ENCODE measurements at regions not wholly inside any gene's neighbourhood (a gene's known extent, or its start where the extent isn't known, plus 50 kb on each side); places are given as distances from the start of the nearest gene placed in this dataset.

DNA sequence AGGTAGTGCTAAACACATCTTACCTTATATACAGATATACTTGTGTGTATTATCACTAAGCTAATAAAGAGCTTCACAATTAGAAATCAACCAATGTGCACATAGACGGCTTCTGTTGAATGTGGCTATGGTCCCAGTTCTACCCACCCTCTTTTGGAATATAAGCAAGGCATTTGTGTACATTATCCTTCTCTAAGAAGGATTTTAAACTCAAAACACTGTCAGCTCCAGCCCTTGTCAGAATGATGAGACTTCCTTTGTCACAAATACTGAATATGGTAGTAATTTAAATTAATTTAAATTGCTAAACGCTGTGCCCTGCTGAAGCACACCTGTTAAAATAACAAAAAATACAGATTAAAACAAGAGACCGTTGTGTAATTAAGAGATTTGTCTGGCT, 107.9 kb upstream of the GRAMD2B start:
- H3K4me3 Mint-ChIP-seq: no peak overlapping the region
- peaks cover 4% of the 10 kb centered on the region for H3K4me1 Mint-ChIP-seq
- H3K27me3 Mint-ChIP-seq (ENCODE audit: low read depth): peaks cover 8% of the 10 kb centered on the region
- no peak overlapping the region for H3K27ac Mint-ChIP-seq
- TF ChIP-seq, protein P1, sequence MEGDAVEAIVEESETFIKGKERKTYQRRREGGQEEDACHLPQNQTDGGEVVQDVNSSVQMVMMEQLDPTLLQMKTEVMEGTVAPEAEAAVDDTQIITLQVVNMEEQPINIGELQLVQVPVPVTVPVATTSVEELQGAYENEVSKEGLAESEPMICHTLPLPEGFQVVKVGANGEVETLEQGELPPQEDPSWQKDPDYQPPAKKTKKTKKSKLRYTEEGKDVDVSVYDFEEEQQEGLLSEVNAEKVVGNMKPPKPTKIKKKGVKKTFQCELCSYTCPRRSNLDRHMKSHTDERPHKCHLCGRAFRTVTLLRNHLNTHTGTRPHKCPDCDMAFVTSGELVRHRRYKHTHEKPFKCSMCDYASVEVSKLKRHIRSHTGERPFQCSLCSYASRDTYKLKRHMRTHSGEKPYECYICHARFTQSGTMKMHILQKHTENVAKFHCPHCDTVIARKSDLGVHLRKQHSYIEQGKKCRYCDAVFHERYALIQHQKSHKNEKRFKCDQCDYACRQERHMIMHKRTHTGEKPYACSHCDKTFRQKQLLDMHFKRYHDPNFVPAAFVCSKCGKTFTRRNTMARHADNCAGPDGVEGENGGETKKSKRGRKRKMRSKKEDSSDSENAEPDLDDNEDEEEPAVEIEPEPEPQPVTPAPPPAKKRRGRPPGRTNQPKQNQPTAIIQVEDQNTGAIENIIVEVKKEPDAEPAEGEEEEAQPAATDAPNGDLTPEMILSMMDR (IDR thresholded peaks at IDR 0.05; ENCODE audit: unreplicated experiment): no peak
- no peak for DNase-seq (ENCODE audit: low spot score in 2 of 2, unreplicated experiment in 2 of 2)
- H3K36me3 Mint-ChIP-seq: no peaks in the 10 kb centered on the region
- no peaks in the 10 kb centered on the region for H3K9me3 Mint-ChIP-seq

DNA sequence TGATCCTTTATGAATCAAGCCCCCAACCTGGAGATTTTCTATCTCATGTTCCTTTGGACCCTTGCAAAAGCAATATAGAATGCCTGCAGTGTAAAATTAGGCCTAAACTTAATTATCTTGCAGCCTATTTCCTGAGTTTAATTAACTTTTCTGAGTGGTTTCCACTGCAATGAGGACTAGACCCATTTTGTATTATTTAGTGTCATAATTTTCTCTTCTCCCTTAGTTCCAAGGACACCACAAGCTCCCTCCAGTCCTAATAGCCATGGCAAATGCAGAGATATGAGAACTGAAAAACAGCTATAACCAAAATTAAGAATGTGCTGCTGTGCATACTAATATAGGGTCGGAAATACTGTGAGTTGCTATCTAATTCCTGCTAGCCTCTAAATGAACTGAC, 90.9 kb upstream of the GRAMD2B start:
- TF ChIP-seq, protein P1 (IDR thresholded peaks at IDR 0.05; ENCODE audit: unreplicated experiment): no peak
- H3K27ac Mint-ChIP-seq: no peak overlapping the region
- H3K4me1 Mint-ChIP-seq: peaks cover 16% of the 10 kb centered on the region
- no peak for DNase-seq (ENCODE audit: low spot score in 2 of 2, unreplicated experiment in 2 of 2)
- H3K27me3 Mint-ChIP-seq (ENCODE audit: low read depth): no peaks in the 10 kb centered on the region
- H3K4me3 Mint-ChIP-seq: no peak overlapping the region
- no peaks in the 10 kb centered on the region for H3K36me3 Mint-ChIP-seq
- no peaks in the 10 kb centered on the region for H3K9me3 Mint-ChIP-seq

DNA sequence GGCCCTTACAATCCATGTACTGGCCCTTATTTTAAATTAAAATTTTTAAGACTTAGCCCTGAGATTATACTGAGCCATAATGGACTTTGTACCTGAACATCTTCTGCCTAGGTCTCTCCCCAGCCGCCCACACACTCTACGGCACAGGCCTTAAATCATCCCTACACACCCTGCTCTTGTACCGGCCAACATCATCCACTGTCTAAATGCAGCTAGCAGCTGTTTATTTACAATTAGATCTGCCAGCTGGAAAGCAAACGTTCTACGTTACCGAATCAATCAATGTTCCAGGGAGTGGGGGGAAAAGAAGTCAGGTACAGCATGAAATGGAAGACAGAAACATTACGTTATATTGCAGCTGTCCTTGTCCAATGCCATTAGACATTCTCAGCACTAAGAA, 88.4 kb upstream of the GRAMD2B start:
- Mint-ChIP-seq H3K36me3 (no peaks in the 10 kb centered on the region), H3K27ac (no peak overlapping the region)
- TF ChIP-seq, protein P1 (IDR thresholded peaks at IDR 0.05; ENCODE audit: unreplicated experiment): no peak

DNA sequence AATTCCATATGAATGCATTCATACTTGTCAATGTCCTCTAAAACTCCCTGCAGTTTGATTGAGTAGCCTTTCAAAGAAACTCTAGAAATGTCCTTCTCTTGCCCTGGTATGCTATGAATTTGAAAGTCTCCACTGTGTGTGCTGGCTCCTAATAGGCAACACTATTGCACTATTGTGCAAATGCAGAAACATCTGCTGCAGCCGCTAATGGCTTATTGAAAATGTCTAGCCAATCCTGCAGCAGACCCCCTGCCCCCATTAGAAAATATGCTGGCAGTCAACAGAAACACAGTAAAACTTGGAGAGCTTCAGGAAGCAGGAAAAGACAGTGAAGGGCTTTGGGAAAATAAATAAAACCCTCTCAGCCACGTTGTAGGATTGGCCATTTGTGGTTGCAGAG, 87.3 kb upstream of the GRAMD2B start:
- H3K4me3 Mint-ChIP-seq: no peak overlapping the region
- no peak overlapping the region for H3K27ac Mint-ChIP-seq

More for the DNA sequence above, 88.4 kb upstream of the GRAMD2B start:
- Mint-ChIP-seq H3K9me3 (no peaks in the 10 kb centered on the region), H3K4me3 (no peak overlapping the region), H3K4me1 (peaks cover 28% of the 10 kb centered on the region), H3K27me3 (ENCODE audit: low read depth) (no peaks in the 10 kb centered on the region)
- DNase-seq (ENCODE audit: low spot score in 2 of 2, unreplicated experiment in 2 of 2): no peak

DNA sequence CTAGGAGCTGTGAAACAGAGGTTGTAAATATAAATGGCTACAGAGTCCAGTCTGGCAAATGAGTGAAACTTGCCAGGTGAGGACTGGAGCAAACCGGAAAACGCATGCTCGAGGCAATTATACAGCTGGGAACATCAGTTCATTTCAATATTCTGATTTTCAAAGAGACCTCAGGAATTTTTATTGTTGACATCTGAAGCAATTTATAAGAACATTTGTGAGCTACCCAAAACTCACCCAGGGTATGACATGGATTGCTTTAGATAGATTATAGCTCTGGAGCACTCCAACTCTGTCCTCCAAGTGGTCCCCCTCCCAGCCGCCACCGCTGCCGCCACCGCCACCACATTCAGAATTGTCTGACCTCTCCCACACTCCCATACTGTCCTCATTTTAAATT, 84.6 kb upstream of the GRAMD2B start:
- Mint-ChIP-seq H3K36me3 (no peaks in the 10 kb centered on the region), H3K4me3 (peak overlapping the region; percentile 15), H3K27me3 (ENCODE audit: low read depth) (peaks cover 4% of the 10 kb centered on the region), H3K9me3 (no peaks in the 10 kb centered on the region), H3K4me1 (peaks cover 29% of the 10 kb centered on the region), H3K27ac (peak overlapping the region; percentile 7)
- TF ChIP-seq, protein P1 (IDR thresholded peaks at IDR 0.05; ENCODE audit: unreplicated experiment): no peak
- DNase-seq (ENCODE audit: low spot score in 2 of 2, unreplicated experiment in 2 of 2): no peak

More for the DNA sequence above, 87.3 kb upstream of the GRAMD2B start:
- H3K27me3 Mint-ChIP-seq (ENCODE audit: low read depth): peaks cover 1% of the 10 kb centered on the region
- no peaks in the 10 kb centered on the region for H3K36me3 Mint-ChIP-seq
- peaks cover 29% of the 10 kb centered on the region for H3K4me1 Mint-ChIP-seq
- no peaks in the 10 kb centered on the region for H3K9me3 Mint-ChIP-seq
- TF ChIP-seq, protein P1 (IDR thresholded peaks at IDR 0.05; ENCODE audit: unreplicated experiment): no peak
- no peak for DNase-seq (ENCODE audit: low spot score in 2 of 2, unreplicated experiment in 2 of 2)

DNA sequence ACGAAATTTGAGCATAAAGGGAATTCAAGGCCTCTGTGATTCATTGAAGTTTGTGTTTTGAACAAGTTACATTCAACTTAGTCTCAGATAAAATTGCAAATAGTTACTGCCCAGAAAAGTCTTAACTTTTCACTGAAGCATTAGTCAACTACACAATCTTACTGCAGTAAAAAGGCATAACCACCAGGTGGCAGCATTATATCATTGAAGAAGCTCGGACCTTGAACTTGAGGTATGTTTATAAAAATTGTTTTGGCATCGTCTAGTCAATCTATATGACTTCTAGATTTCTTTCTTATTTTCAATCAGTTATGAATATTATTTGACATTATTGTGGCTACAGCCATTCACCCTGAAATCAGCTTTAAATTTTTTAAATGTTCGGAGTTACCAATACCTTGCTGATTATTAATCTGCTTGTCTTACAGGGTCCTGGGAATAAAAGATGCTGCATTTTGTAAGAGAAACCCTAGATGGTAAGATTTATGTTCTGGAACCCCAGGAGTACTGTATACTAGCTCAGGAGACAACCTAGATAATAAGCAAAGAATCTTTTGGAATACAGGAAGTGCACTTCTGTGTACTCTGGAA, 83.9 kb upstream of the GRAMD2B start:
- peak overlapping the region; percentile 7 for H3K27ac Mint-ChIP-seq
- peaks cover 4% of the 10 kb centered on the region for H3K27me3 Mint-ChIP-seq (ENCODE audit: low read depth)
- H3K9me3 Mint-ChIP-seq: no peaks in the 10 kb centered on the region
- no peak for DNase-seq (ENCODE audit: low spot score in 2 of 2, unreplicated experiment in 2 of 2)
- no peaks in the 10 kb centered on the region for H3K36me3 Mint-ChIP-seq
- H3K4me3 Mint-ChIP-seq: peak overlapping the region; percentile 15
- TF ChIP-seq, protein P1 (IDR thresholded peaks at IDR 0.05; ENCODE audit: unreplicated experiment): peak; percentile 92
- H3K4me1 Mint-ChIP-seq: peaks cover 30% of the 10 kb centered on the region
